ENCODE measurements at regions not wholly inside any gene's neighbourhood (a gene's known extent, or its start where the extent isn't known, plus 50 kb on each side); places are given as distances from the start of the nearest gene placed in this dataset.

GRCh38 chr16:52280086-52280485 lies 266.9 kb downstream of the TOX3 start:
- TF ChIP-seq POLR2AphosphoS5 (IDR thresholded peaks at IDR 0.05) (no peak), CTCF (IDR thresholded peaks at IDR 0.05) (no peak)

Data from breast epithelium (tissue), 3 donors.